ENCODE measurements at regions not wholly inside any gene's neighbourhood (a gene's known extent, or its start where the extent isn't known, plus 50 kb on each side); places are given as distances from the start of the nearest gene placed in this dataset.

DNA sequence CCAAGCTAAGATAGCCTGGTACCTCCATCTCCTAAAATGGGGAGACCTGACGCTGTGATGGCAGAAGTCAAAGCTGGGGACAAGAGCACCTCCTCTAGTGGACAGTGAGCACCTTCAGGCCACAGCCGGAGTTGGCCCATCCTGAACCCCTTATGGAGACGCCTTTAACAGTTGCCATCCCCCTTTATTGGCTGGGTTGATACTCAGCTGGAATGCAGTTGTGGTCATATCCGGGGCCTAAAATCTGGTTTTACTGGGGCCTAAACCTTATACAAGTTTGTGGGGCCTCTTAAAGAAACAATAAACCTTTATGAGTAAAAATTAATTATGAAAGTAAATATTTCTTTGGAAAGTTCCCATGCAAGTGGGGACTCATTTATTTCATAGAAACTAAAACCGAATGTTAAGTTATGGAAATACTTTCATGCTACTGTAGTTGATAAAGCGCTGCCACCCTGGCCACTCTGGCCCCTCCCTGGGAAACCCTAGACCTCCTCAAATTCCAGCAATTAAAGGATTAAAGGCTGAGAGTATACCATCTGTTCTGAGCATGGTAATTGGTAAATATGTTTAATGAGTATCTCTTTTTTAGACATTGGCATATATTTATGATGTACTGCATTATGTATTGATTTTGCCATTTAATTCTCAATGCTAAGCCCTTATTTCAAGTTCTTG, 95.1 kb upstream of the SASH1 start:
- no peaks in the 10 kb centered on the region for H3K9me3 Mint-ChIP-seq
- DNase-seq (ENCODE audit: low spot score) (no peak), ATAC-seq (no peak; the same call in 1 of the 2 replicates)
- no peak overlapping the region for H3K4me3 Mint-ChIP-seq
- peaks cover 11% of the 10 kb centered on the region for H3K4me1 Mint-ChIP-seq
- no peaks in the 10 kb centered on the region; the same call in 1 of the 2 replicates for H3K27me3 Mint-ChIP-seq (ENCODE audit: low read depth)
- POLR2A ChIA-PET: no interaction called here
- H3K36me3 Mint-ChIP-seq: no peaks in the 10 kb centered on the region
- TF ChIP-seq NR2C2 (CRISPR knock-in tag; IDR thresholded peaks at IDR 0.05): no peak
- no peak for TF ChIP-seq ESRRA (CRISPR knock-in tag; IDR thresholded peaks at IDR 0.05; ENCODE audit: borderline replicate concordance)
- TF ChIP-seq ZNF317 (CRISPR knock-in tag; IDR thresholded peaks at IDR 0.05; ENCODE audit: borderline replicate concordance, low read depth): no peak
- TF ChIP-seq, protein P1, sequence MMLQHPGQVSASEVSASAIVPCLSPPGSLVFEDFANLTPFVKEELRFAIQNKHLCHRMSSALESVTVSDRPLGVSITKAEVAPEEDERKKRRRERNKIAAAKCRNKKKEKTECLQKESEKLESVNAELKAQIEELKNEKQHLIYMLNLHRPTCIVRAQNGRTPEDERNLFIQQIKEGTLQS (CRISPR knock-in tag; conservative IDR thresholded peaks at IDR 0.05): no peak
- TF ChIP-seq IRF2 (CRISPR knock-in tag; IDR thresholded peaks at IDR 0.05; ENCODE audit: borderline replicate concordance, low read depth): no peak
- TF ChIP-seq ZNF263 (CRISPR knock-in tag; IDR thresholded peaks at IDR 0.05; ENCODE audit: low read depth): no peak
- TF ChIP-seq, protein P2, sequence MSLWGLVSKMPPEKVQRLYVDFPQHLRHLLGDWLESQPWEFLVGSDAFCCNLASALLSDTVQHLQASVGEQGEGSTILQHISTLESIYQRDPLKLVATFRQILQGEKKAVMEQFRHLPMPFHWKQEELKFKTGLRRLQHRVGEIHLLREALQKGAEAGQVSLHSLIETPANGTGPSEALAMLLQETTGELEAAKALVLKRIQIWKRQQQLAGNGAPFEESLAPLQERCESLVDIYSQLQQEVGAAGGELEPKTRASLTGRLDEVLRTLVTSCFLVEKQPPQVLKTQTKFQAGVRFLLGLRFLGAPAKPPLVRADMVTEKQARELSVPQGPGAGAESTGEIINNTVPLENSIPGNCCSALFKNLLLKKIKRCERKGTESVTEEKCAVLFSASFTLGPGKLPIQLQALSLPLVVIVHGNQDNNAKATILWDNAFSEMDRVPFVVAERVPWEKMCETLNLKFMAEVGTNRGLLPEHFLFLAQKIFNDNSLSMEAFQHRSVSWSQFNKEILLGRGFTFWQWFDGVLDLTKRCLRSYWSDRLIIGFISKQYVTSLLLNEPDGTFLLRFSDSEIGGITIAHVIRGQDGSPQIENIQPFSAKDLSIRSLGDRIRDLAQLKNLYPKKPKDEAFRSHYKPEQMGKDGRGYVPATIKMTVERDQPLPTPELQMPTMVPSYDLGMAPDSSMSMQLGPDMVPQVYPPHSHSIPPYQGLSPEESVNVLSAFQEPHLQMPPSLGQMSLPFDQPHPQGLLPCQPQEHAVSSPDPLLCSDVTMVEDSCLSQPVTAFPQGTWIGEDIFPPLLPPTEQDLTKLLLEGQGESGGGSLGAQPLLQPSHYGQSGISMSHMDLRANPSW (CRISPR knock-in tag; conservative IDR thresholded peaks at IDR 0.05; ENCODE audit: low read depth): no peak
- TF ChIP-seq ZMAT4 (CRISPR knock-in tag; IDR thresholded peaks at IDR 0.05): no peak
- CTCF ChIA-PET: interaction anchor here (0.6 to 3.6 kb wide), 3 partner anchors 54 to 70 kb away, joined by 3 to 13 read pairs (median 3); no protein-coding TSS in a partner anchor
- H3K27ac Mint-ChIP-seq: no peak overlapping the region

DNA sequence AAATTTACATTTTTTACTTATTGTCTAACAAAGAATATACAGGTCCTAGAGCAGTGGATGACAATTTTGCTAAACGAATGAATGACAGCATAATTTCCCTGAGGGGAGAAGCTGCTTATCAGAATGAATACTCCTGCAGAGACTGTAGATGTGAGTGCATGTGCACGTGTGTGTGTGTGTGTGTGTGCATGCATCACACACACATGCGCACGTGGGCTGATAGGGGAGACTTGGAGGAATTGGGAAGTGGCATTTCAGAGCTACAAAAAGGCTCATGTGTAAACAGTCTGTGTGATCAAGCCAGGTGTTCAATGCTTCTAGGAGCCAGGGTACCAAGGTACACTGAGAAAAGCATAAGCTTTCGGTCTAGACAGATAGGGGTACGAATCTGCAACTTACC, 93.5 kb upstream of the SASH1 start:
- Mint-ChIP-seq H3K4me1 (peaks cover 10% of the 10 kb centered on the region), H3K9me3 (peaks cover 3% of the 10 kb centered on the region), H3K27ac (no peak overlapping the region), H3K27me3 (ENCODE audit: low read depth) (no peaks in the 10 kb centered on the region), H3K4me3 (no peak overlapping the region), H3K36me3 (peaks cover 2% of the 10 kb centered on the region; the same call in 1 of the 2 replicates)
- no peak for ATAC-seq
- no peak for DNase-seq (ENCODE audit: low spot score)
- POLR2A ChIA-PET: no interaction called here
- CTCF ChIA-PET: interaction anchor here (1.2 to 3.6 kb wide), 2 partner anchors 69 to 72 kb away, joined by 3 to 13 read pairs; no protein-coding TSS in a partner anchor
- no peak for TF ChIP-seq TEAD1 (CRISPR knock-in tag; IDR thresholded peaks at IDR 0.05)
- TF ChIP-seq ZNF232 (CRISPR knock-in tag; IDR thresholded peaks at IDR 0.05): no peak
- no peak for TF ChIP-seq OVOL2 (CRISPR knock-in tag; IDR thresholded peaks at IDR 0.05; ENCODE audit: borderline replicate concordance)
- TF ChIP-seq SP1 (CRISPR knock-in tag; conservative IDR thresholded peaks at IDR 0.05): no peak
- TF ChIP-seq CREM (CRISPR knock-in tag; IDR thresholded peaks at IDR 0.05): no peak
- no peak for TF ChIP-seq ATF1 (CRISPR knock-in tag; IDR thresholded peaks at IDR 0.05)
- no peak for TF ChIP-seq PRRX2 (CRISPR knock-in tag; IDR thresholded peaks at IDR 0.05)
- TF ChIP-seq ERG (CRISPR knock-in tag; IDR thresholded peaks at IDR 0.05): no peak
- no peak for TF ChIP-seq KAT7 (CRISPR knock-in tag; IDR thresholded peaks at IDR 0.05; ENCODE audit: borderline replicate concordance)
- TF ChIP-seq PRDM15 (CRISPR knock-in tag; IDR thresholded peaks at IDR 0.05): no peak
- TF ChIP-seq, protein P3, sequence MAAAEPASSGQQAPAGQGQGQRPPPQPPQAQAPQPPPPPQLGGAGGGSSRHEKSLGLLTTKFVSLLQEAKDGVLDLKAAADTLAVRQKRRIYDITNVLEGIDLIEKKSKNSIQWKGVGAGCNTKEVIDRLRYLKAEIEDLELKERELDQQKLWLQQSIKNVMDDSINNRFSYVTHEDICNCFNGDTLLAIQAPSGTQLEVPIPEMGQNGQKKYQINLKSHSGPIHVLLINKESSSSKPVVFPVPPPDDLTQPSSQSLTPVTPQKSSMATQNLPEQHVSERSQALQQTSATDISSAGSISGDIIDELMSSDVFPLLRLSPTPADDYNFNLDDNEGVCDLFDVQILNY (CRISPR knock-in tag; IDR thresholded peaks at IDR 0.05): no peak
- TF ChIP-seq ZNF138 (CRISPR knock-in tag; conservative IDR thresholded peaks at IDR 0.05): no peak
- no peak for TF ChIP-seq FOXP1 (CRISPR knock-in tag; IDR thresholded peaks at IDR 0.05; ENCODE audit: borderline replicate concordance)
